Breast epithelium (tissue), 3 donors: ENCODE measurements at regions not wholly inside any gene's neighbourhood (a gene's known extent, or its start where the extent isn't known, plus 50 kb on each side); places are given as distances from the start of the nearest gene placed in this dataset.
"Not testable (repeated sequence)": the region's sequence is repeated elsewhere in the genome, so short reads cannot be mapped to it uniquely, and the experiment has no call there.

Experiments used
- POLR2A ChIP-seq: fragments of 450-650 bp; IDR thresholded peaks from one replicate; pipeline ENCODE4 v1.6.1; 2016; ENCODE audit warnings: antibody characterized with exemption, mild to moderate bottlenecking, moderate library complexity
- POLR2AphosphoS5 ChIP-seq, 3 donors: sonication (generic); formaldehyde crosslinking; IDR thresholded peaks; one replicate each; pipeline ENCODE4 v1.6.1; 2017; ENCODE audit warnings: antibody characterized with exemption in 3 of 3
- TF ChIP-seq, protein P1 (sequence below), 3 donors: fragments of 450-650 bp; IDR thresholded peaks; one replicate each; pipeline ENCODE4 v1.5.1; 2016 to 2017; ENCODE audit warnings: antibody characterized with exemption in 3 of 3, mild to moderate bottlenecking in 3 of 3, moderate library complexity in 3 of 3

DNA sequence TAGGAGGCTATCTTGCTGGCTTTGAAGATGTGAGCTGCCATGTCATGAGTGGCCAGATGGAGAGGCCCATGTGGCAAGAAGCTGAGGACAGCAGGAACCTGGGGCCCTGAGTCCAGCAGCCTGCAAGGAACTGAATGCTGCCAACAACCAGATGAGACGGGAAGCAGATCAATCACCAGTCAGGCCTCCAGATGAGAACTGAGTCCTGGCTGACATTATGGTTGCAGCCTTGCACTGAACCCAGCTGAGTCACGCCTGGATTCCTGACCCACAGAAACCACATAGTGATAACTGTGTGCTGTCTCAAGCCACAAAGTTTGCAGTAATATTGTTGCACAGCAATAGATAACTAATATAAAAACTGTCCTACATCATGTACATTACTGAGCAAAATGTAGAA, 173.8 kb downstream of the OTOP1 start:
- TF ChIP-seq, protein P1, sequence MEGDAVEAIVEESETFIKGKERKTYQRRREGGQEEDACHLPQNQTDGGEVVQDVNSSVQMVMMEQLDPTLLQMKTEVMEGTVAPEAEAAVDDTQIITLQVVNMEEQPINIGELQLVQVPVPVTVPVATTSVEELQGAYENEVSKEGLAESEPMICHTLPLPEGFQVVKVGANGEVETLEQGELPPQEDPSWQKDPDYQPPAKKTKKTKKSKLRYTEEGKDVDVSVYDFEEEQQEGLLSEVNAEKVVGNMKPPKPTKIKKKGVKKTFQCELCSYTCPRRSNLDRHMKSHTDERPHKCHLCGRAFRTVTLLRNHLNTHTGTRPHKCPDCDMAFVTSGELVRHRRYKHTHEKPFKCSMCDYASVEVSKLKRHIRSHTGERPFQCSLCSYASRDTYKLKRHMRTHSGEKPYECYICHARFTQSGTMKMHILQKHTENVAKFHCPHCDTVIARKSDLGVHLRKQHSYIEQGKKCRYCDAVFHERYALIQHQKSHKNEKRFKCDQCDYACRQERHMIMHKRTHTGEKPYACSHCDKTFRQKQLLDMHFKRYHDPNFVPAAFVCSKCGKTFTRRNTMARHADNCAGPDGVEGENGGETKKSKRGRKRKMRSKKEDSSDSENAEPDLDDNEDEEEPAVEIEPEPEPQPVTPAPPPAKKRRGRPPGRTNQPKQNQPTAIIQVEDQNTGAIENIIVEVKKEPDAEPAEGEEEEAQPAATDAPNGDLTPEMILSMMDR (IDR thresholded peaks at IDR 0.05) = not testable (repeated sequence)
- not testable (repeated sequence) for TF ChIP-seq POLR2AphosphoS5 (IDR thresholded peaks at IDR 0.05); POLR2A
